Esophagus (tissue), 2 donors: ENCODE measurements at regions not wholly inside any gene's neighbourhood (a gene's known extent, or its start where the extent isn't known, plus 50 kb on each side); places are given as distances from the start of the nearest gene placed in this dataset.

Experiments used
- H3K27ac ChIP-seq, 2 donors: one replicate each; pipeline ENCODE4 v1.5.1; 2013; ENCODE audit warnings: low read depth in 2 of 2, mild to moderate bottlenecking in 2 of 2, inconsistent platforms in 1 of 2, low read length in 1 of 2, moderate library complexity in 1 of 2
- H3K27me3 ChIP-seq, 2 donors: one replicate each; pipeline ENCODE4 v1.6.1; 2013; ENCODE audit warnings: low read length in 2 of 2, control low read depth in 1 of 2, mild to moderate bottlenecking in 1 of 2; ENCODE audit not compliant: insufficient read depth in 2 of 2, control insufficient read depth in 1 of 2
- H3K36me3 ChIP-seq, 2 donors: one replicate each; pipeline ENCODE4 v1.6.1; 2013; ENCODE audit warnings: low read length in 1 of 2; ENCODE audit not compliant: control insufficient read depth in 2 of 2, insufficient read depth in 2 of 2
- H3K4me1 ChIP-seq, 2 donors: one replicate each; pipeline ENCODE4 v1.6.1; 2013; ENCODE audit warnings: low read length in 1 of 2; ENCODE audit not compliant: control insufficient read depth in 2 of 2, insufficient read depth in 2 of 2
- H3K4me3 ChIP-seq, 2 donors: one replicate each; pipeline ENCODE4 v1.5.1; 2013; ENCODE audit warnings: low read length in 2 of 2, mild to moderate bottlenecking in 2 of 2, low read depth in 1 of 2, moderate library complexity in 1 of 2
- H3K9me3 ChIP-seq, 2 donors: one replicate each; pipeline ENCODE4 v1.6.1; 2013; ENCODE audit warnings: mild to moderate bottlenecking in 2 of 2, low read depth in 1 of 2, low read length in 1 of 2, moderate library complexity in 1 of 2; ENCODE audit not compliant: control insufficient read depth in 2 of 2, insufficient read depth in 1 of 2
- WGBS, 2 donors: extraction: QIAGEN DNeasy Blood & Tissue Kit; methylation state at CpG; one replicate each; pipeline ENCODE4 v1.1.7; 2013; 5-methylcytosine and 5-hydroxymethylcytosine counted together
- donor health status: healthy with polysubstance abuse.
- donor health status: Bipolar disorder and iron deficiency.

DNA sequence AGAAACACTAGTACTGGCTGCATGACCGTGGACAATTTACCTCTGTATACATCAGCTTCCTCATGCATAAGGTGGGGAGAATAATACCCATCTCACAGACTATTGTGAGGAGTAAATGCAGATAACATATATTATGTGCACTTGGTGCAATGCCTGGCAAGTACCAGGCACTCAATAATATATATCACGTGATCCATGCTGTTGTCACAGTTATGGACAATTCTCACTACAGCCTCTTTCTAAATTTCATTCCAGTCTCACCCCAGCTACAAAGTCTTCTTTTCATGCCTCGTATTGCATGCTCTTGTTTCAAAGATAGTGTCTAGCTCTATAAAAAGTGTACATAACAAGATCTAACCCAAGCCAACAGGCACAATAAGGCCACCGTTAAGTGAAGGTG lies 494.3 kb upstream of the ADAMTS9 start:
- Histone ChIP-seq H3K4me3 (no peak overlapping the region), H3K4me1 (peaks cover 0 to 2% of the 10 kb centered on the region in 2 donors), H3K9me3 (no peaks in the 10 kb centered on the region), H3K27me3 (no peaks in the 10 kb centered on the region), H3K27ac (no peak overlapping the region), H3K36me3 (no peaks in the 10 kb centered on the region)
- WGBS, 2 donors = 81 to 89% methylated on average over 4 of the region's 4 CpGs

DNA sequence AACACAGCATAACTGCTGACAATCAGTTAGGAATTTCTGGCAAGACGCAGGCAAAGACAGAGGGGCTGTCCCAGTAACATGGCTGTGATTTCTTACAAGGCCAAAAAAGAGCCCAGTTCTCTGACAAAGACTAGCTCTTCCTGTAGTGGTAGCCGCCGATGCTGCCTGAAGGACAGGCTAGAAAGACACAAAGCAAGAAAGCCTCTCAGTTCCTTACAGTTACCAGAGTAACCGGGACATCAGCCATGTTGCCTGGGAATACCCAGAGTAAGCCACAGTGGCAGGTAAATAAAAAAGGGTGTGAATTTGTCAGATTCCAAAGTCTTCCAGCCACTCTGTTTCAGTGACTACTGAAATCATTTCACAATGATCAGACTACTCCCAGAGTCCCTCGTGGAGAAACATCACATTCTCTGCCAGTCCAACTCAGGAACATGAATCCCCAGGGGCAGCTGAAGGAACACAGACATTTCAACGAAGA lies 493.6 kb upstream of the ADAMTS9 start:
- H3K4me1 ChIP-seq = peaks cover 0 to 2% of the 10 kb centered on the region in 2 donors
- H3K9me3 ChIP-seq = no peaks in the 10 kb centered on the region
- no peaks in the 10 kb centered on the region for H3K36me3 ChIP-seq
- H3K4me3 ChIP-seq = no peak overlapping the region
- no peaks in the 10 kb centered on the region for H3K27me3 ChIP-seq
- WGBS, 2 donors = 64 to 71% methylated on average over 6 of the region's 6 CpGs
- H3K27ac ChIP-seq = no peak overlapping the region

DNA sequence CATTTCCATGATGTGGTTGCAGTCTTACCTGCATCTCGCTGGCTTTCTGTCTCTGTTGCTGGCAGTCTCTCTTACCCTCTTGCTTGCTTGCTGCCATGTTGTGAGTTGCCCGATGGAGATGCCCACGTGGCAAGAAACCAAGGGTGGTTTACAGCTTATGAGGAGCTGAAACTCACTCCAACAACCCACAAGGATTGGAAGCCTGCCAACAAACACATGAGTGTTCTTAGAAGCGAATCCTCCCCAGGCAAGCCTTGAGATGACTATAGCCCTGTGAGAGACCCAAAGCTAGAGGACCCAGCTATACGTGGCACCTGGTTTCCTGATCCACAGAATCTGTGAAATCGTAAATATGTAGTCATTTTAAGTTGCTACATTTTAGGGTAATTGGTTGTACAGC lies 490.9 kb upstream of the ADAMTS9 start:
- Histone ChIP-seq H3K27ac (no peak overlapping the region), H3K4me1 (peaks cover 0 to 2% of the 10 kb centered on the region in 2 donors), H3K36me3 (no peaks in the 10 kb centered on the region), H3K4me3 (no peak overlapping the region), H3K9me3 (no peaks in the 10 kb centered on the region), H3K27me3 (no peaks in the 10 kb centered on the region)
- 69 to 79% methylated on average over 6 of the region's 6 CpGs for WGBS, 2 donors

DNA sequence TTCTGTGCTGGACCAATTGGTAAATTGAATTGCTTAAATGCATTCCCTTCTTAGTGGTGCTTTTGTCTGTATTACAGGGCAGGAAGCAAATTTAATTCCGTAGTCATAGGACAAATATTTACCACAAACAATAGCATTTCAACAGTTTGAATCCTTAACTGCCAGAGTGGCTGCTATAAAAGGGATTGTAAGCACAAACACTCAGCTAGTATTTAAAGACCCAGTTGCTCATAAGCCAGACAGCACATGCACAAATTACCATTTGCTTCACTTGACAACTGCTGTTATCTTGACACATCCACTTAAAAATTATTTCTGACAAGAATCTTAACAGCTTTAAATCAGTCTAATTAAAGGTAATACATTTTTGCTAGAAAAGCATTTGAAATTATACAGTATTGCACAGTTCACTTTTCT lies 490.2 kb upstream of the ADAMTS9 start:
- peaks cover 0 to 2% of the 10 kb centered on the region in 2 donors for H3K4me1 ChIP-seq
- no peaks in the 10 kb centered on the region for H3K9me3 ChIP-seq
- no peaks in the 10 kb centered on the region for H3K36me3 ChIP-seq
- no peak overlapping the region for H3K27ac ChIP-seq
- no peaks in the 10 kb centered on the region for H3K27me3 ChIP-seq
- WGBS, 2 donors = 33 to 38% methylated on average over 1 of the region's 1 CpG
- no peak overlapping the region for H3K4me3 ChIP-seq

DNA sequence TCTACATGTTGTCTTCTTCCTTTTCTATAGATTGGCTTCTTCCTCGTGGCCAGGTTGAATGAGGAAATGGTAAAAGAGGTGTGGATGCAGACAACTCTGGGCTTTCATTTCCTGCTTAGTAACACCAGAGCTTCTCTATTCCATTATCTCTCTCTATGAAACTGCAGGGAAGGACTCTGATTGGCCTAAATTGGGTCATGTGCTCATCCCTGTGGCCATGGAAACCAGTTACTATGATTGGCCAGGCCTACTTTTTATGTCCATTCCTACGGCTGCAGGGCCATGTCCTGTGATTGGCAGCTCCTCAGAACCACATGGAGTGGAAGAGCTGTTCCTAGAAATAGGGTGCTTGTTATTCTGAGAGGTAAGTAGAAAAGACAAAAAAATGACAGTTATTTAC lies 486.9 kb upstream of the ADAMTS9 start:
- Histone ChIP-seq H3K27me3 (no peaks in the 10 kb centered on the region), H3K36me3 (no peaks in the 10 kb centered on the region), H3K27ac (no peak overlapping the region), H3K9me3 (no peaks in the 10 kb centered on the region), H3K4me1 (peaks cover 0 to 2% of the 10 kb centered on the region in 2 donors), H3K4me3 (no peak overlapping the region)
- 66% methylated on average over 2 of the region's 2 CpGs for WGBS, 2 donors

DNA sequence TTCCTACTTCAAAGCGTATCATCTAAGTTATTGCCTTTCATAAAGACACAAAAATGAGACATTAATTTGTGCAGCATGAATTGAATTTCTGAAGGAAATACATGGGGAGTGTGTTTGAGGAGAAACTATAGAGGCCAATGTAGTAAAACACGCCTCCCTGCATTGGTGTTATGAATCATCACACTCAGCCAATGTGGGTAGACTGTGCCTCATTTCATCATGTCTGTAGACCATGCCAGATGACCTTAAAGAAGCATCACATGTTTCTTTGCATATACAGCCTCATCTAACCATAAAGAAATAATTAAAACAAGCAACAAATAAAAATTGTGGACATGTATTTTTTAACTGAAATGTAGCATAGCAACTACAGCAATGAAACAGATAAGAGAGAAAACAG lies 486.0 kb upstream of the ADAMTS9 start:
- 85 to 91% methylated on average over 2 of the region's 2 CpGs for WGBS, 2 donors
- H3K27me3 ChIP-seq = no peaks in the 10 kb centered on the region

DNA sequence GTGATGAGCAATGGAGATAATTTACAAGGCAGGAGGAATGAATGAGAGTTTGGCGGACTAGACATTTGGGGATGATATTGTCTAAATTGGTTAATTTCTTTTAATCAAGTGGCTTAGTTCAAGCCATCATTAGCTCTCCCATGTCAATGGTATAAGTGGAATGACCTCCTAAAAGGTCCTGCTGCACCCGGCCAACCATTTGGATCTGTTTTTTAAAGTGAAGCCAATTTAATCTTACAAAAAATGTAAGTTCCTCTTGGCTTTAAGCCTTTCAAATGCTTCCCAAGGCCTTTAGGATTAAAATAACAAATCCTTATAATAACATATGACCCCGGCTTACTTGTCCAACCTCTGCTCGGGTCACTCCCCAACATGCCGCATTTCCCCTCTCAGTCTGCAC lies 484.4 kb upstream of the ADAMTS9 start:
- 60 to 61% methylated on average over 5 of the region's 5 CpGs for WGBS, 2 donors
- Histone ChIP-seq H3K27ac (no peak overlapping the region), H3K9me3 (no peaks in the 10 kb centered on the region)

More for the DNA sequence above, 486.0 kb upstream of the ADAMTS9 start:
- Histone ChIP-seq H3K4me3 (no peak overlapping the region), H3K27ac (no peak overlapping the region), H3K36me3 (no peaks in the 10 kb centered on the region), H3K4me1 (peaks cover 0 to 2% of the 10 kb centered on the region in 2 donors), H3K9me3 (no peaks in the 10 kb centered on the region)

DNA sequence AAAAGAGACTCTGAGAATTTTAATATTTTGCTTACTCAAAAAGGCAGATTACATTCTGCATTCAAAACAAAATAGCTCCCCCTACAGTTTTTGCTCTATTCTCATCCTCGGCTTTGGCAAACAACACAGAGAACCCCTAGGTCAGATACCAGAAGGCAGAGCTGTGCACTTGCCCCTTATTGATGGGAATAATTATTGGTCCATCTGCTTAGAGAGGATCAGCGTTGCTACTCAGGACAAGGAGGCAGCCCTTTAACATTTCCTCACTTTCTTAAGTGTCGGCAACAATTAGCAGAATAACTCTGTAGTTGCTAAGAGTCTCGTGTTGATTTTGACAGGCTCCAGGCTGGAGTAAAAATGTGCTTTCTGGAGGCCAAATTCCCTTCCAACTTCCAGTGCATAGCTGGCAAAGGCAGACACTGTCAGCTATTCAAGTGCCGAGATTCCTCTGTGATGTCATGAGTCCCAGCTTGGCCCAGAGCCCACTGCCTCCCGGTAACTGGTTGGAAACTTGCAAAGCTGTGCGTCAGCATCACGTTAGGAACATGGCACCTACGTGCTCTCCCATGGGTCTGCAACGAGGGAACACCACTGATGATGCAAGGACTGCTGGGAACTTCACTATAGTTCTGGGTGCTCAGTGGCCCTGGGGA lies 482.7 kb upstream of the ADAMTS9 start:
- no peak overlapping the region for H3K4me3 ChIP-seq
- H3K4me1 ChIP-seq = no peaks in the 10 kb centered on the region
- peak overlapping the region; percentile 63 to 66 for H3K27ac ChIP-seq
- H3K9me3 ChIP-seq = no peaks in the 10 kb centered on the region
- whole genome bisulfite sequencing, 2 donors = 15 to 32% methylated on average over 10 of the region's 10 CpGs
- H3K36me3 ChIP-seq = no peaks in the 10 kb centered on the region
- no peaks in the 10 kb centered on the region for H3K27me3 ChIP-seq

More for the DNA sequence above, 484.4 kb upstream of the ADAMTS9 start:
- no peaks in the 10 kb centered on the region for H3K4me1 ChIP-seq
- no peaks in the 10 kb centered on the region for H3K27me3 ChIP-seq
- no peak overlapping the region for H3K4me3 ChIP-seq
- H3K36me3 ChIP-seq = no peaks in the 10 kb centered on the region

DNA sequence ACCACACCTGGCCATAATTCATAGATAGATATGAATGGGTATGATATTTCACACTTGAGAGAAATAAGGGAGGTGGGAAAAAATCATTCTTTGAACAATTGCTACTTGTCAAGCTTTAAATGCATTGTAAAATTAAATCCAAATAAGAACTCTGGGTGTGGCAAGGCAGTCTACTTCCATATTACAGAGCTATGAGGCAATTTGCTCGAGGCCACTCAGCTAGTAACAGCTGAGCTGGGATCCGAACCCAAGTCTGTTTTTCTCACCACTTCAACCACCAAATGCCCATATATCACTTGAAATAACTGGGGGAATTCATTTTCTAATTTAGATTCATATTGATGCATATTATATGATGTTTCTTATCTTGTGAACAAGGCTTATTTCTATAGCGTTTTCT lies 482.2 kb upstream of the ADAMTS9 start:
- H3K9me3 ChIP-seq = no peaks in the 10 kb centered on the region
- H3K36me3 ChIP-seq = no peaks in the 10 kb centered on the region
- no peak overlapping the region for H3K4me3 ChIP-seq
- 27 to 30% methylated on average over 3 of the region's 3 CpGs for WGBS, 2 donors
- H3K27ac ChIP-seq = no peak overlapping the region
- H3K4me1 ChIP-seq = no peaks in the 10 kb centered on the region
- no peaks in the 10 kb centered on the region for H3K27me3 ChIP-seq

DNA sequence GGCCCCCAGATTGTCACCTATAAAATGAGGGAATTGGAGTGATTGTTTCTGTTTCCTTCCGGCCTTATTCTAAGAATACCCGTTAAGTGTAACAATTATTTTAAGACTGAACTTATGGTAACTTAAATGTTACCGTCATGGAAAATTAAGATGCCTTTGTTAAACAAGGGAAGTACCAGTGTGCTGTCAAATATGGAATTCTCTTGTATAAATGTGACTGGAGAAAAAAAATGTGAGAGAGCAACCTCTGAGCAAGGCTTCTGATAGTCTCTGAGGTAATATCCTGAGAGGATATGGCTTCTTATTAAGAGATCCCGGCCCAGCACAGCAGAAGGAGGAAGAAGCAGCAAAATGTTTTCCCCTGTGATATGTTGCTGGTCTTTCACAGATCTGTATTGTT lies 480.7 kb upstream of the ADAMTS9 start:
- H3K27ac ChIP-seq = no peak overlapping the region

More for the DNA sequence above, 480.7 kb upstream of the ADAMTS9 start:
- H3K9me3 ChIP-seq = no peaks in the 10 kb centered on the region
- H3K4me3 ChIP-seq = no peak overlapping the region
- no peaks in the 10 kb centered on the region for H3K27me3 ChIP-seq
- no peaks in the 10 kb centered on the region for H3K4me1 ChIP-seq
- no peaks in the 10 kb centered on the region for H3K36me3 ChIP-seq
- 66 to 72% methylated on average over 4 of the region's 4 CpGs for WGBS, 2 donors
